ENCODE measurements at regions not wholly inside any gene's neighbourhood (a gene's known extent, or its start where the extent isn't known, plus 50 kb on each side); places are given as distances from the start of the nearest gene placed in this dataset.
"Not testable (repeated sequence)": the region's sequence is repeated elsewhere in the genome, so short reads cannot be mapped to it uniquely, and the experiment has no call there.

DNA sequence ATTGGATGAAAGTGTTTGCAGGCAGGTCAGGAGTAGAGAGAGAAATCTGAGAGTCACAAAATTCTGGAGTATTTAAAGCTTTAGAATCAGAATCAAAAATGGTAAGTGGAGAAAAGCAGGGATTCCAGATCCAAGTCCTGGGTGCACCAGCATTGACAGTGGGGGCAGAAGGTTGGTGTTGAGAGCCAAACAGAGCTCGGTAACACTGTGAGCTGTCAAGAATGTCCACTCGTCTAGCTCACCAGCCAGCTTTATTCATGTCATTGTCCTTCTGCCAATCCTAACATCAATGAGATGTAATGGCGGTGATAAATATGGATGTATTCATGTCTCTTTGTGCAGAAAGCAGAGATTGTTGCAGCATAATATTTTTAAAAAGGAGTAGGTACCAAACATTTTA lies 128.8 kb downstream of the KLF6 start:
- no peak for ATAC-seq

DNA sequence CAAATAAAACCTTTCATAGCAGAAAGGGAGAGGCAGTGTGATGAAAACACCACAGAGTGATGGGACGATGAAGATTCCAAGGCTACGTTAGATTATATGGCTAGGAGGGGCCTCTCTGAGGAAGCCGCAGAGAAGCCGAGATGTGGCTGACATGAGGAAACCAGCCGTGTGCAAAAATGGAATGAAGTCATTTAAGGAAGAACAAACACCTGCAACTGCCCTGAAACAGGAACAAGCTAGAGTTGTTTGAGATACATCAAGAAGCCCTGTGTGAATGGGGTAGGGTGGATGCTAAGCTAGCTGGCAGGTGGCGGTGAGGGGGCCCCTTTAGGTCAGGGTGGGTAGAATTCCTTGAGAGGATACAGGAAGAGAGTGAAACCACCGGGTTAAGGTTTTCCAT lies 129.5 kb downstream of the KLF6 start:
- DNase-seq (no peak), ATAC-seq (peak in 1 of 4 donors; percentile 42)
- intact Hi-C loops (cut with DNase I): no loop called here
- Histone ChIP-seq H3K4me1 (no peaks in the 10 kb centered on the region), H3K9me3 (no peaks in the 10 kb centered on the region), H3K27me3 (no peaks in the 10 kb centered on the region), H3K4me3 (no peak overlapping the region), H3K36me3 (no peaks in the 10 kb centered on the region), H3K27ac (no peak overlapping the region)
- WGBS, 4 donors: 64 to 78% (median 71%) methylated on average over 7 of the region's 7 CpGs
- TF ChIP-seq, protein P1, sequence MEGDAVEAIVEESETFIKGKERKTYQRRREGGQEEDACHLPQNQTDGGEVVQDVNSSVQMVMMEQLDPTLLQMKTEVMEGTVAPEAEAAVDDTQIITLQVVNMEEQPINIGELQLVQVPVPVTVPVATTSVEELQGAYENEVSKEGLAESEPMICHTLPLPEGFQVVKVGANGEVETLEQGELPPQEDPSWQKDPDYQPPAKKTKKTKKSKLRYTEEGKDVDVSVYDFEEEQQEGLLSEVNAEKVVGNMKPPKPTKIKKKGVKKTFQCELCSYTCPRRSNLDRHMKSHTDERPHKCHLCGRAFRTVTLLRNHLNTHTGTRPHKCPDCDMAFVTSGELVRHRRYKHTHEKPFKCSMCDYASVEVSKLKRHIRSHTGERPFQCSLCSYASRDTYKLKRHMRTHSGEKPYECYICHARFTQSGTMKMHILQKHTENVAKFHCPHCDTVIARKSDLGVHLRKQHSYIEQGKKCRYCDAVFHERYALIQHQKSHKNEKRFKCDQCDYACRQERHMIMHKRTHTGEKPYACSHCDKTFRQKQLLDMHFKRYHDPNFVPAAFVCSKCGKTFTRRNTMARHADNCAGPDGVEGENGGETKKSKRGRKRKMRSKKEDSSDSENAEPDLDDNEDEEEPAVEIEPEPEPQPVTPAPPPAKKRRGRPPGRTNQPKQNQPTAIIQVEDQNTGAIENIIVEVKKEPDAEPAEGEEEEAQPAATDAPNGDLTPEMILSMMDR (IDR thresholded peaks at IDR 0.05): no peak
- no peak for TF ChIP-seq POLR2A (IDR thresholded peaks at IDR 0.05)

More for the DNA sequence above, 128.8 kb downstream of the KLF6 start:
- H3K27me3 ChIP-seq: no peaks in the 10 kb centered on the region
- 62 to 64% (median 63%) methylated on average over 3 of the region's 3 CpGs for WGBS, 4 donors
- no peak overlapping the region for H3K27ac ChIP-seq
- intact Hi-C loops (cut with DNase I): no loop called here
- no peaks in the 10 kb centered on the region for H3K4me1 ChIP-seq
- H3K9me3 ChIP-seq: peaks cover 0 to 2% (median 0%) of the 10 kb centered on the region in 12 donors
- no peaks in the 10 kb centered on the region for H3K36me3 ChIP-seq
- no peak for TF ChIP-seq POLR2A (IDR thresholded peaks at IDR 0.05)
- TF ChIP-seq, protein P1 (IDR thresholded peaks at IDR 0.05): no peak
- H3K4me3 ChIP-seq: no peak overlapping the region
- no peak for DNase-seq

DNA sequence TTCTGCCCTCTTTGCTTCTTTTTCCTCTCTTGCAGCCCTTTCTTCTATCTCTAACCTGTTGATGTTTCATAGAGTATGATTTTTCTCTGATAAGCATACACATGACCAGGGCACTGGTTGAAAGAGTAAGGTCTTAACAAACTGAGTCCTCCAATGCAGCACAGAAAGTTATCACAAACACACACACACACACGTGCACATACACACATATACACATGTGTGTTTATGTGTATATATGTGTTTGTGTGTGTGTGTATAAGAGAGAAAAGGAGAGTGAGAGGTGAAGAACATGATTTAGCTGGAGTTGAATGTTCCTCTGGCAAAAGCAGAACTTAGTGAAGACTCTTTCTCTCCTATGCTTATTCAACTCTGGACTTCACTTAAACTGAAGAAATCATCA lies 130.0 kb downstream of the KLF6 start:
- no peaks in the 10 kb centered on the region for H3K27me3 ChIP-seq
- H3K27ac ChIP-seq: no peak overlapping the region
- WGBS, 4 donors: 73 to 86% (median 81%) methylated on average over 1 of the region's 1 CpG
- no peaks in the 10 kb centered on the region for H3K9me3 ChIP-seq
- DNase-seq (no peak), ATAC-seq (no peak)
- no peak overlapping the region for H3K4me3 ChIP-seq
- no peaks in the 10 kb centered on the region for H3K36me3 ChIP-seq
- no peaks in the 10 kb centered on the region for H3K4me1 ChIP-seq
- no peak for TF ChIP-seq POLR2A (IDR thresholded peaks at IDR 0.05)
- TF ChIP-seq, protein P1 (IDR thresholded peaks at IDR 0.05): no peak
- intact Hi-C loops (cut with DNase I): no loop called here

DNA sequence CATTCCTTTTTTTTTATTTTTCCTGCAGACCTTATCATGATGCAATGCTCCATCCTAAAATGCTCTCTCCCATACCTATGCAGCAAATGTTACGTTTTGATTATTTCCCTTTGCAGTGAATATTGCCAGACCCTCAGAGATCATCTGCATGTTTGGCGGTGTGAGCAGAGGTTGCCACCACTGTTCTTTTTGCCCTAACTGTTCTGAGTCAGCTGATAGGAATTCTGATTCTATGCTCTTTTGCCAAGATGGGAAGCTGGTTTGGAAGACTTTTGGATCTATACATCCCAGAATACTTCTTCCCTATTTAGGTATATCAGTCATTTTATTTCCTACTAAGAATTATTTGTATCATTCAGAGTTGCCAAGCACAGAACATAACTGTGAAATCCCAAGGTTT lies 130.5 kb downstream of the KLF6 start:
- no peaks in the 10 kb centered on the region for H3K27me3 ChIP-seq
- DNase-seq: no peak
- intact Hi-C loops (cut with DNase I): no loop called here
- no peaks in the 10 kb centered on the region for H3K4me1 ChIP-seq
- ATAC-seq: no peak
- H3K36me3 ChIP-seq: no peaks in the 10 kb centered on the region
- no peaks in the 10 kb centered on the region for H3K9me3 ChIP-seq
- no peak overlapping the region for H3K27ac ChIP-seq
- WGBS, 4 donors: 87 to 92% (median 90%) methylated on average over 2 of the region's 2 CpGs
- H3K4me3 ChIP-seq: no peak overlapping the region
- TF ChIP-seq, protein P1 (IDR thresholded peaks at IDR 0.05): no peak
- no peak for TF ChIP-seq POLR2A (IDR thresholded peaks at IDR 0.05)

DNA sequence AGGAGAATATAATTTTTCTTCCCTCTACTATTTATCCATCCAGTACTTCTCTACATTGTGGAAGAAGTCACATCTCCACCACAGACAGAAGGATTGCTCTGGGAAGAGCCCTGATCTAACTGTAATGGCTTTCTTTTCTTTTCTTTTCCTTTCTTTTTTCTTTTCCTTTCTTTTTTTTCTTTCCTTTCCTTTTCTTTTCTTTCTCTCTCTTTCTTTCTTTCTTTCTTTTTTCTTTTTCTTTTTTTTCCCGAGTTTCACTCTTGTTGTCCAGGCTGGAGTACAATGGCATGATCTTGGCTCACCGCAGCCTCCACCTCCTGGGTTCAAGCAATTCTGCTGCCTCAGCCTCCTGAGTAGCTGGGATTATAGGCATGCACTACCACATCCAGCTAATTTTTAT lies 131.7 kb downstream of the KLF6 start:
- H3K27ac ChIP-seq; H3K4me1 ChIP-seq; DNase-seq; H3K36me3 ChIP-seq; H3K9me3 ChIP-seq; intact Hi-C loops (cut with DNase I); H3K27me3 ChIP-seq; ATAC-seq: not testable (repeated sequence)
- peak overlapping the region in 6 of 12 donors; percentile 2 to 54 (median 32) for H3K4me3 ChIP-seq
- WGBS, 4 donors: 56 to 98% (median 80%) methylated on average over 2 of the region's 2 CpGs

Data from heart left ventricle (tissue), 16 donors.